ENCODE measurements at regions not wholly inside any gene's neighbourhood (a gene's known extent, or its start where the extent isn't known, plus 50 kb on each side); places are given as distances from the start of the nearest gene placed in this dataset.
A peak's percentile ranks its signal among the peaks of the same experiment; 100 is the strongest.

GRCh38 chr5:73284985-73285384, 112.0 kb downstream of the TMEM174 start:
- Histone ChIP-seq H3K36me3 (no peaks in the 10 kb centered on the region), H3K27me3 (no peaks in the 10 kb centered on the region), H3K27ac (no peak overlapping the region), H3K9me3 (no peaks in the 10 kb centered on the region), H3K4me1 (peaks cover 0 to 23% of the 10 kb centered on the region in 2 donors), H3K4me3 (no peak overlapping the region)
- TF ChIP-seq CTCF (IDR thresholded peaks at IDR 0.05): no peak
- intact Hi-C loops (cut with DNase I): no loop called here
- no peak for DNase-seq (ENCODE audit: low spot score in 2 of 2)

DNA sequence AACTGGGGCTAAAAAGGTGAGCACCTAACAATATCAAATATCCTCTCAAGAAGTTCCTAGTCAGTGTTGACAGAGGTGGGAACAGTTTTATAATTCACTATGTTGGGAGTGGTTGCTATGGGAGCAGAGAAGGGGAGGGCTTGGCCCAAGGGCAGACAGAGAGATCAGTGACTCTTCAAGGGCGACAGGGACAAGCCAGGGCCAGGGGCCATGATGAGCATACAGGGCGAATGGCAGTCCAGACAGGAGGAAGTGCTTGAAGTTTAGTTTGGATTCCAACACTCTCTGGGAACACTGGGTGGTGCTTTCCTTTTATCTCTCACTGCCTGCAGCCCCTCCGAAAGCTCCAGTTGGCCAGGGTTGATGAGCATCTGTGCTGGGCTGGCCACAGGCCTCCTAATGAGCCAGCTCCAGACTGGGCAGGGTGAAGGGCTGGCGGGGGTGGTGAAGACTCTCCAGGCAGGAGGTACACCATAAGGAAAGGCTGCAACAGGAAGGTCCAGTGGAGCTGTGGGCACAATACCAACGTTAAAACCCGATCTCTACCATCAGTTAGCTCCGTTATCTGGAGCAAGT, 111.3 kb downstream of the TMEM174 start:
- intact Hi-C loops (cut with DNase I): no loop called here
- Histone ChIP-seq H3K9me3 (no peaks in the 10 kb centered on the region), H3K4me3 (no peak overlapping the region), H3K27me3 (no peaks in the 10 kb centered on the region), H3K27ac (no peak overlapping the region), H3K4me1 (peaks cover 0 to 27% of the 10 kb centered on the region in 2 donors), H3K36me3 (no peaks in the 10 kb centered on the region)
- TF ChIP-seq CTCF (IDR thresholded peaks at IDR 0.05): no peak
- no peak for DNase-seq (ENCODE audit: low spot score in 2 of 2)

DNA sequence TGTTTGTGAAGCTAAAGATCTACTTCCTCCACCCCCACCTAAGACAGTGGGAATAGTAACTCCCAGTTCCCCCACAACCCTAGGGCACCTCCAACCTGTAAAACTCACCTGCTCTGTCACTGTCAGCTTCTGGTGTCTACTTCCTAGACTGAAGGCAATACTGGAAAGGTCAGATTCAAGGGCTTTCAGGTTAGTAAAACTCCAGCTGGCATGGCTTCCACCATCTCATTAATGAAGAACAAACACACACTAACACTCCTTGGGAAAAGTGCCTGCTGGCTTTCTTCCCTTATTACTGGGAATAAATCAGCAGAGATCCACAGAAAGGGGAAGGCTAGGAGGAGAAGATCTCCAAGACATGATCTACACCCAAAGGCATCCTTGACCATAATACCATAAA, 109.9 kb downstream of the TMEM174 start:
- Histone ChIP-seq H3K9me3 (no peaks in the 10 kb centered on the region), H3K36me3 (no peaks in the 10 kb centered on the region), H3K4me1 (peaks cover 0 to 33% of the 10 kb centered on the region in 2 donors), H3K4me3 (no peak overlapping the region), H3K27ac (no peak overlapping the region), H3K27me3 (no peaks in the 10 kb centered on the region)
- intact Hi-C loops (cut with DNase I): no loop called here
- TF ChIP-seq CTCF (IDR thresholded peaks at IDR 0.05): no peak
- no peak for DNase-seq (ENCODE audit: low spot score in 2 of 2)

DNA sequence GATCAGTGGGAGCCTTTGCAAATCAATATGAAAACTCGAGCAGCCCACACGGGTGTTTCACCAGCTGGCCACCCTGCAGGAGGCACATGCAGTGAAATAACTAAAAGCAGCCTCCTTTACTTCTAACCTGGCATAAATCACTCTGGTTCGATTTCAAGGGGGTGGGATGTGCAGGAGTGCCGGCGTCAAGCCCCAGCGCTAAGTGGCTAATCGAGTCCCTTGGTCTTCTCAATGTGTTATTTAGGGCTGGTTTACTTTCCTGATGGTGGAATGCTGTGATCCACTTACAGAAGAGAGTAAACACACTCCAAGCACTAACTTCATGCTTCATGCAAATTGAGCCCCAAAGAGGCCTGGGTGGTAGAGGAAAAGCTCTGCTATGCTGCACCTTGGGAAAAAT, 109.4 kb downstream of the TMEM174 start:
- no peak overlapping the region for H3K27ac ChIP-seq
- no peak for TF ChIP-seq CTCF (IDR thresholded peaks at IDR 0.05)
- H3K4me1 ChIP-seq: peaks cover 0 to 33% of the 10 kb centered on the region in 2 donors

GRCh38 chr5:73280821-73281746, 108.1 kb downstream of the TMEM174 start:
- intact Hi-C loops (cut with DNase I): loop anchor here (2.0 kb wide), 1 partner anchor 170 kb away; no protein-coding TSS in a partner anchor
- H3K36me3 ChIP-seq: no peaks in the 10 kb centered on the region
- no peaks in the 10 kb centered on the region for H3K27me3 ChIP-seq
- TF ChIP-seq CTCF (IDR thresholded peaks at IDR 0.05): no peak
- DNase-seq (ENCODE audit: low spot score in 2 of 2): peak in 1 of 2 donors; percentile 87
- H3K4me1 ChIP-seq: peaks cover 0 to 33% of the 10 kb centered on the region in 2 donors
- H3K9me3 ChIP-seq: no peaks in the 10 kb centered on the region
- H3K4me3 ChIP-seq: peak overlapping the region; percentile 2 to 10
- peak overlapping the region; percentile 76 to 87 for H3K27ac ChIP-seq

More for the DNA sequence above, 109.4 kb downstream of the TMEM174 start:
- no peaks in the 10 kb centered on the region for H3K36me3 ChIP-seq
- no peaks in the 10 kb centered on the region for H3K9me3 ChIP-seq
- H3K27me3 ChIP-seq: no peaks in the 10 kb centered on the region
- no peak overlapping the region for H3K4me3 ChIP-seq
- DNase-seq (ENCODE audit: low spot score in 2 of 2): no peak
- intact Hi-C loops (cut with DNase I): no loop called here
